ENCODE measurements at regions not wholly inside any gene's neighbourhood (a gene's known extent, or its start where the extent isn't known, plus 50 kb on each side); places are given as distances from the start of the nearest gene placed in this dataset.

DNA sequence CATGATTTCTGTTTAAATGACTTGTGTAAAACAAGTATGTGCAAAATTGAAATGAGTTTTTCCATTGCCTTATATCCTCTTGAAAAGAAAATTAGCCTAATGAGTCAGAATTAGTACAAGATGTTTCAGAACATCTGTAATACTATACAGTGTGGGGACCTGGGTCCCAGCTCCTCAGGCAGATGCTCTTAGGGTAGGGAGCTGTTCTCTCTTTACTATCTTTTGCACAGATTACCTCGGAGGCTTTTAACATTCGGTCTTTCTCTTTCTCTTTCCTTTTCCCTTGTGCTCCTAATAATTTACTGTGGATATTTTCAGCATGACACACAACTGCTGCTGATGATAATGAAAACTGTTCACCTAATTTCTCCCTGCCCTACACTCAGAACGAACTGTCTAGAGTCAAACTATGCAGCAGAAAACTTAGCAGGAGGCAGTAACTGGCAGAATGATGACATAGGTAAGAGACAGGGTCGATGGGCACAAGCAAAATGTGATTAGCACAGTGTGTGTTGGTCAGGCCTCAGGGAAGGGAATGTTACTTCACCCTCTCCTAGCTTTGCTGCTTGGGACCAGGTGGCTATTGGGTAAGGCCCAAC is 455.3 kb downstream of the PDHA2 start:
- no peak for TF ChIP-seq EZH2phosphoT487 (IDR thresholded peaks at IDR 0.05; ENCODE audit: borderline replicate concordance)
- TF ChIP-seq, protein P1, sequence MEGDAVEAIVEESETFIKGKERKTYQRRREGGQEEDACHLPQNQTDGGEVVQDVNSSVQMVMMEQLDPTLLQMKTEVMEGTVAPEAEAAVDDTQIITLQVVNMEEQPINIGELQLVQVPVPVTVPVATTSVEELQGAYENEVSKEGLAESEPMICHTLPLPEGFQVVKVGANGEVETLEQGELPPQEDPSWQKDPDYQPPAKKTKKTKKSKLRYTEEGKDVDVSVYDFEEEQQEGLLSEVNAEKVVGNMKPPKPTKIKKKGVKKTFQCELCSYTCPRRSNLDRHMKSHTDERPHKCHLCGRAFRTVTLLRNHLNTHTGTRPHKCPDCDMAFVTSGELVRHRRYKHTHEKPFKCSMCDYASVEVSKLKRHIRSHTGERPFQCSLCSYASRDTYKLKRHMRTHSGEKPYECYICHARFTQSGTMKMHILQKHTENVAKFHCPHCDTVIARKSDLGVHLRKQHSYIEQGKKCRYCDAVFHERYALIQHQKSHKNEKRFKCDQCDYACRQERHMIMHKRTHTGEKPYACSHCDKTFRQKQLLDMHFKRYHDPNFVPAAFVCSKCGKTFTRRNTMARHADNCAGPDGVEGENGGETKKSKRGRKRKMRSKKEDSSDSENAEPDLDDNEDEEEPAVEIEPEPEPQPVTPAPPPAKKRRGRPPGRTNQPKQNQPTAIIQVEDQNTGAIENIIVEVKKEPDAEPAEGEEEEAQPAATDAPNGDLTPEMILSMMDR (conservative IDR thresholded peaks at IDR 0.05; ENCODE audit: low read length), result no peak
- Histone ChIP-seq H4K20me1 (ENCODE audit: insufficient read depth, low read length, poor library complexity, severe bottlenecking) (no peaks in the 10 kb centered on the region), H2AFZ (ENCODE audit: low read length) (no peak overlapping the region), H3K36me3 (ENCODE audit: insufficient read depth, low read length) (no peaks in the 10 kb centered on the region), H3K27me3 (ENCODE audit: insufficient read depth, low read length, poor library complexity, severe bottlenecking) (no peaks in the 10 kb centered on the region), H3K4me3 (ENCODE audit: low read length, poor library complexity, severe bottlenecking) (no peak overlapping the region), H3K4me2 (ENCODE audit: low read depth, low read length, poor library complexity, severe bottlenecking) (no peak overlapping the region), H3K79me2 (ENCODE audit: insufficient read depth, low read length) (no peaks in the 10 kb centered on the region), H3K9me2 (replicated peaks; ENCODE audit: low read depth, low read length) (no peaks in the 10 kb centered on the region), H3K4me1 (ENCODE audit: insufficient read depth, low read length, poor library complexity, severe bottlenecking) (no peaks in the 10 kb centered on the region), H3K9ac (ENCODE audit: low read depth, low read length, poor library complexity, severe bottlenecking) (no peak overlapping the region), H3F3A (ENCODE audit: low read depth) (no peaks in the 10 kb centered on the region), H3K9me3 (ENCODE audit: insufficient read depth, low read depth, low read length) (no peaks in the 10 kb centered on the region)

DNA sequence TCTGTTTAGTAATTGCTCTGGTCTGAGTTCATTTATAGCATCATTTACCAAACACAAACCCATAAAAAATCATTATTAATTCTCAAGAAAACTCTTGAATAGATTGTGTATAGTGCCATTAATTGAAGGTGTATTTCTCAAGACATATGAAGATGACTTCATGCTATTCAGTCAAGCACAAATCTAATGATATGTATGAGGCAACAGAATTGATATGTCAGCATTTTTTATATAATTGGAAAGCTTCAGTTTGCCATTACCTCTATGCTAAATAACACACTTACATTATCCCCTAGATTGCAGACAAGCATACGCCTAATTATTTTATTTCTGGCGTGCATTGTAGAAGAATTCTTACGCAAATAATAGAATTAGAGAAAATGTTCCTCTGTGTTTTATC is 461.8 kb downstream of the PDHA2 start:
- H3K9ac ChIP-seq (ENCODE audit: low read depth, low read length, poor library complexity, severe bottlenecking), result no peak overlapping the region
- no peaks in the 10 kb centered on the region for H4K20me1 ChIP-seq (ENCODE audit: insufficient read depth, low read length, poor library complexity, severe bottlenecking)
- H3K27me3 ChIP-seq (ENCODE audit: insufficient read depth, low read length, poor library complexity, severe bottlenecking), result no peaks in the 10 kb centered on the region
- TF ChIP-seq, protein P1 (conservative IDR thresholded peaks at IDR 0.05; ENCODE audit: low read length), result no peak
- TF ChIP-seq EZH2phosphoT487 (IDR thresholded peaks at IDR 0.05; ENCODE audit: borderline replicate concordance), result no peak
- no peak overlapping the region for H3K4me3 ChIP-seq (ENCODE audit: low read length, poor library complexity, severe bottlenecking)
- H3F3A ChIP-seq (ENCODE audit: low read depth), result no peaks in the 10 kb centered on the region
- no peak overlapping the region for H2AFZ ChIP-seq (ENCODE audit: low read length)
- H3K9me2 ChIP-seq (replicated peaks; ENCODE audit: low read depth, low read length), result no peaks in the 10 kb centered on the region
- H3K9me3 ChIP-seq (ENCODE audit: insufficient read depth, low read depth, low read length), result no peaks in the 10 kb centered on the region
- no peaks in the 10 kb centered on the region for H3K4me1 ChIP-seq (ENCODE audit: insufficient read depth, low read length, poor library complexity, severe bottlenecking)
- no peak overlapping the region for H3K4me2 ChIP-seq (ENCODE audit: low read depth, low read length, poor library complexity, severe bottlenecking)
- H3K79me2 ChIP-seq (ENCODE audit: insufficient read depth, low read length), result no peaks in the 10 kb centered on the region
- no peaks in the 10 kb centered on the region for H3K36me3 ChIP-seq (ENCODE audit: insufficient read depth, low read length)

DNA sequence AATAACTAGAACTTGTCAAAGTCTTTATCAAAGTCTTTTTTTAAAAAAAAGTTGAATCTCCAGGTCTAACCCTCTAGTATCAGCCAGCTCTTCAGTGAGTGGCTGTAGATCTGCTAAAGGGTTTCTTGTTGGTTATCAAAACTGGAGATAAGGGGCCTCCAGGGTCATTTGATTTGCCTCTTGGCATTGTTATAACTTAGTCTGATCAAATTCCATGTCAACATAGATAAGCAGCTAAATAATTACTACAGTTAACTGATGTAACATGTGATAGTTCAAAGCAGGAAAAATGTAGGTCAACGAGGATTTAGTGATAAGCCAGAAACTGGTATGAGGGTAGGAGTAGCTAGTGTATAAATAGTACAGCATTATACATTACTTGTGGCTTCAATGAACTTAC is 465.1 kb downstream of the PDHA2 start:
- H3K36me3 ChIP-seq (ENCODE audit: insufficient read depth, low read length), result no peaks in the 10 kb centered on the region
- no peak overlapping the region for H3K4me3 ChIP-seq (ENCODE audit: low read length, poor library complexity, severe bottlenecking)
- no peaks in the 10 kb centered on the region for H3K9me2 ChIP-seq (replicated peaks; ENCODE audit: low read depth, low read length)
- no peaks in the 10 kb centered on the region for H4K20me1 ChIP-seq (ENCODE audit: insufficient read depth, low read length, poor library complexity, severe bottlenecking)
- H3K9ac ChIP-seq (ENCODE audit: low read depth, low read length, poor library complexity, severe bottlenecking), result no peak overlapping the region
- no peaks in the 10 kb centered on the region for H3K27me3 ChIP-seq (ENCODE audit: insufficient read depth, low read length, poor library complexity, severe bottlenecking)
- no peaks in the 10 kb centered on the region for H3F3A ChIP-seq (ENCODE audit: low read depth)
- no peak overlapping the region for H2AFZ ChIP-seq (ENCODE audit: low read length)
- no peaks in the 10 kb centered on the region for H3K79me2 ChIP-seq (ENCODE audit: insufficient read depth, low read length)
- peaks cover 2% of the 10 kb centered on the region; the same call in 1 of the 2 replicates for H3K9me3 ChIP-seq (ENCODE audit: insufficient read depth, low read depth, low read length)
- TF ChIP-seq EZH2phosphoT487 (IDR thresholded peaks at IDR 0.05; ENCODE audit: borderline replicate concordance), result no peak
- no peak overlapping the region for H3K4me2 ChIP-seq (ENCODE audit: low read depth, low read length, poor library complexity, severe bottlenecking)
- no peaks in the 10 kb centered on the region for H3K4me1 ChIP-seq (ENCODE audit: insufficient read depth, low read length, poor library complexity, severe bottlenecking)
